HEK293 (cell line): ENCODE measurements at regions not wholly inside any gene's neighbourhood (a gene's known extent, or its start where the extent isn't known, plus 50 kb on each side); places are given as distances from the start of the nearest gene placed in this dataset.

Experiments
- CTCF ChIA-PET: fragments of 350-600 bp; formaldehyde crosslinking; extraction: SDS; loops from one replicate; lab custom pipeline; 2021; ENCODE audit warnings: antibody characterized with exemption; lab: Yijun Ruan, JAX
- POLR2A ChIA-PET: fragments of 300-600 bp; formaldehyde crosslinking; extraction: SDS; loops from one replicate; lab custom pipeline; 2020; ENCODE audit warnings: antibody characterized with exemption, inconsistent platforms; lab: Yijun Ruan, JAX
- H3K27ac ChIP-seq: fragments of 200-500 bp; sonication (Bioruptor generic); 2 replicates; pipeline ENCODE4 v1.5.1; 2014; ENCODE audit warnings: low read depth, low read length, control low read depth, inconsistent platforms; ENCODE audit errors: extremely low read depth
- H3K36me3 ChIP-seq, 2 experiments: fragments of 200-500 bp in 1 of 2; sonication (Bioruptor generic) in 1 of 2; 1 replicate in 1 of 2; 2 replicates in 1 of 2; pipeline ENCODE4 v1.5.1; 2014 to 2017; ENCODE audit warnings: inconsistent platforms in 2 of 2, low read length in 2 of 2; ENCODE audit not compliant: control insufficient read depth in 2 of 2, insufficient read depth in 1 of 2
- H3K4me1 ChIP-seq: fragments of 200-500 bp; sonication (Bioruptor generic); 2 replicates; pipeline ENCODE4 v1.5.1; 2014; ENCODE audit warnings: mild to moderate bottlenecking, low read length, inconsistent platforms; ENCODE audit not compliant: control insufficient read depth, insufficient read depth
- H3K4me3 ChIP-seq: 2 replicates; pipeline ENCODE4 v1.5.1; 2011; ENCODE audit warnings: low read depth, mild to moderate bottlenecking, control low read depth, low read length, moderate library complexity
- H3K9me3 ChIP-seq: fragments of 200-500 bp; sonication (Bioruptor generic); 2 replicates; pipeline ENCODE4 v1.5.1; 2014; ENCODE audit warnings: low read depth, low read length, inconsistent platforms; ENCODE audit not compliant: control insufficient read depth, insufficient read depth
- BCL11B ChIP-seq: fragments of 450-650 bp; formaldehyde crosslinking; IDR thresholded peaks from 2 replicates; pipeline ENCODE4 v1.5.1; 2016; ENCODE audit warnings: low read depth, missing biosample characterization, missing genetic modification characterization
- PRDM1 ChIP-seq: fragments of 450-650 bp; formaldehyde crosslinking; IDR thresholded peaks from 2 replicates; pipeline ENCODE4; 2016; ENCODE audit warnings: missing biosample characterization, missing genetic modification characterization
- TRIM28 ChIP-seq: IDR thresholded peaks from 2 replicates; pipeline ENCODE4 v1.6.1; 2011; ENCODE audit warnings: low read length, control low read depth, borderline replicate concordance
- ZNF10 ChIP-seq: fragments of 450-650 bp; formaldehyde crosslinking; IDR thresholded peaks from 2 replicates; pipeline ENCODE4 v1.5.1; 2017; ENCODE audit warnings: missing biosample characterization, missing genetic modification characterization
- ZNF112 ChIP-seq: fragments of 450-650 bp; formaldehyde crosslinking; IDR thresholded peaks from 2 replicates; pipeline ENCODE4 v1.5.0; 2017; ENCODE audit warnings: missing biosample characterization, missing genetic modification characterization
- ZNF175 ChIP-seq: fragments of 450-650 bp; formaldehyde crosslinking; IDR thresholded peaks from 2 replicates; pipeline ENCODE4 v1.5.1; 2016; ENCODE audit warnings: missing biosample characterization, missing genetic modification characterization
- ZNF202 ChIP-seq: fragments of 450-650 bp; formaldehyde crosslinking; IDR thresholded peaks from 2 replicates; pipeline ENCODE4 v1.5.1; 2016; ENCODE audit warnings: missing biosample characterization, missing genetic modification characterization, borderline replicate concordance
- ZNF223 ChIP-seq: fragments of 450-650 bp; formaldehyde crosslinking; IDR thresholded peaks from 2 replicates; pipeline ENCODE4 v1.5.1; 2016; ENCODE audit warnings: missing biosample characterization, missing genetic modification characterization
- ZNF350 ChIP-seq: fragments of 450-650 bp; formaldehyde crosslinking; IDR thresholded peaks from 2 replicates; pipeline ENCODE4 v1.5.0; 2017; ENCODE audit warnings: missing biosample characterization, mild to moderate bottlenecking, missing genetic modification characterization
- ZNF433 ChIP-seq: fragments of 450-650 bp; formaldehyde crosslinking; IDR thresholded peaks from 2 replicates; pipeline ENCODE4 v1.5.1; 2016; ENCODE audit warnings: missing biosample characterization, missing genetic modification characterization, low read depth
- ZNF473 ChIP-seq: fragments of 450-650 bp; formaldehyde crosslinking; IDR thresholded peaks from 2 replicates; pipeline ENCODE4 v1.5.1; 2017; ENCODE audit warnings: missing biosample characterization, missing genetic modification characterization
- ZNF585B ChIP-seq: fragments of 450-650 bp; formaldehyde crosslinking; IDR thresholded peaks from 2 replicates; pipeline ENCODE4 v1.5.1; 2016; ENCODE audit warnings: missing biosample characterization, missing genetic modification characterization
- ZNF610 ChIP-seq: fragments of 450-650 bp; formaldehyde crosslinking; IDR thresholded peaks from 2 replicates; pipeline ENCODE4 v1.5.1; 2016; ENCODE audit warnings: missing biosample characterization, missing genetic modification characterization, borderline replicate concordance
- ZSCAN16 ChIP-seq: fragments of 450-650 bp; formaldehyde crosslinking; IDR thresholded peaks from 2 replicates; pipeline ENCODE4 v1.5.1; 2016; ENCODE audit warnings: missing biosample characterization, missing genetic modification characterization
- TF ChIP-seq, protein P1 (sequence below): fragments of 450-650 bp; formaldehyde crosslinking; IDR thresholded peaks from 2 replicates; pipeline ENCODE4 v1.5.1; 2016; ENCODE audit warnings: missing biosample characterization, missing genetic modification characterization
- TF ChIP-seq, protein P2 (sequence below): fragments of 450-650 bp; formaldehyde crosslinking; IDR thresholded peaks from 2 replicates; pipeline ENCODE4 v1.5.1; 2016; ENCODE audit warnings: missing biosample characterization, missing genetic modification characterization
- TF ChIP-seq, protein P3 (sequence below): fragments of 450-650 bp; formaldehyde crosslinking; IDR thresholded peaks from 2 replicates; pipeline ENCODE4 v1.5.1; 2016; ENCODE audit warnings: missing biosample characterization, missing genetic modification characterization
- TF ChIP-seq, protein P4 (sequence below): fragments of 450-650 bp; formaldehyde crosslinking; IDR thresholded peaks from 2 replicates; pipeline ENCODE4 v1.5.1; 2016; ENCODE audit warnings: missing biosample characterization, missing genetic modification characterization
- TF ChIP-seq, protein P5 (sequence below): fragments of 450-650 bp; formaldehyde crosslinking; IDR thresholded peaks from 2 replicates; pipeline ENCODE4 v1.5.1; 2016; ENCODE audit warnings: missing biosample characterization, missing genetic modification characterization, borderline replicate concordance

DNA sequence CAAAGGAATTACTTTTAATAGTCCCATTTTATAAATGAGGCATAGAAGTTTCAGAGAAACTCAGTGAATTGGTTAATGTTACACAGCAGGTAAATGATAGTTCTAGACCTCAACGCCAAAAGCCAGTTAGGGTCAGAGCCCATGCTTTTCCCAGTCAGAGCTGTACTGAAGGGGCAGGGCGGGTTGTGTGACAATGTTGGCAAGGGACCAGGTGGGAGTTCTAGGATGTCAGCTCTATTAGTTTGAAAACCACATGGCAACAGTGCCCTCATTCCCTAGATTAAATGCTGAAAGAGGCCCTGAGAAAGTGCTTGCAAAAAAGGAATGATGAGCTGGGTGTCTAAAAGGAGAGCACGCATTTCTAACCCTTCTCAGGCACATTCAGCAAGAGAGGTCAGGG, 65.4 kb upstream of the EPHB1 start:
- no peaks in the 10 kb centered on the region for H3K9me3 ChIP-seq
- no peak overlapping the region for H3K4me3 ChIP-seq
- H3K36me3 ChIP-seq = no peaks in the 10 kb centered on the region
- CTCF ChIA-PET = no interaction called here
- no peaks in the 10 kb centered on the region for H3K4me1 ChIP-seq
- H3K27ac ChIP-seq = no peak overlapping the region
- TF ChIP-seq ZNF175 (tag by site-specific recombination) (no peak), ZNF223 (tag by site-specific recombination) (no peak), ZNF202 (tag by site-specific recombination) (no peak), ZNF10 (no peak)
- POLR2A ChIA-PET = no interaction called here

DNA sequence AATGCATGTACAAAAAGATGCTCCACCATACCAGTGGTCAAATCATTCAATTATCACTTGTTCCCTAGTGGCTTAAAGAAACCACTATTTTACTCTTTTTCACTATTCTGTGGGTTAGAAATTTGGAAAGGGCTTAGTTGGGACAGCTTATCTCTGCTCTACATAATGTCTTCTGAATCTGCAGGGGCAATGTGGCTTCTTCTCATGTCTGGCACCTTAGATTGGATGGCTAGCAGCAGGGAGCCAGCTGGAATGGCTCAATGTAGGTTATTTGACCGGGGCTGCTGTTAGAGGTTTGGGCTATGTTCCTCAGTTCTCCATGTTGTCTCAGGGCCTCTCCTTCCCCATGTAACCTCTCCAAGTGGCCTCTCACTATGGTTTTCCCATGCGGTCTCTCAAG, 57.5 kb upstream of the EPHB1 start:
- Histone ChIP-seq H3K36me3 (no peaks in the 10 kb centered on the region), H3K4me3 (no peak overlapping the region), H3K27ac (no peak overlapping the region), H3K4me1 (no peaks in the 10 kb centered on the region), H3K9me3 (no peaks in the 10 kb centered on the region)
- ChIA-PET CTCF (no interaction called here), POLR2A (no interaction called here)
- TF ChIP-seq ZNF585B (no peak), ZNF610 (tag by site-specific recombination) (no peak), BCL11B (tag by site-specific recombination) (no peak), ZNF112 (tag by site-specific recombination) (no peak), ZNF433 (tag by site-specific recombination) (no peak), ZNF473 (no peak), TRIM28 (no peak), PRDM1 (tag by site-specific recombination) (no peak), ZNF350 (tag by site-specific recombination) (no peak), ZSCAN16 (tag by site-specific recombination) (no peak)
- TF ChIP-seq, protein P1, sequence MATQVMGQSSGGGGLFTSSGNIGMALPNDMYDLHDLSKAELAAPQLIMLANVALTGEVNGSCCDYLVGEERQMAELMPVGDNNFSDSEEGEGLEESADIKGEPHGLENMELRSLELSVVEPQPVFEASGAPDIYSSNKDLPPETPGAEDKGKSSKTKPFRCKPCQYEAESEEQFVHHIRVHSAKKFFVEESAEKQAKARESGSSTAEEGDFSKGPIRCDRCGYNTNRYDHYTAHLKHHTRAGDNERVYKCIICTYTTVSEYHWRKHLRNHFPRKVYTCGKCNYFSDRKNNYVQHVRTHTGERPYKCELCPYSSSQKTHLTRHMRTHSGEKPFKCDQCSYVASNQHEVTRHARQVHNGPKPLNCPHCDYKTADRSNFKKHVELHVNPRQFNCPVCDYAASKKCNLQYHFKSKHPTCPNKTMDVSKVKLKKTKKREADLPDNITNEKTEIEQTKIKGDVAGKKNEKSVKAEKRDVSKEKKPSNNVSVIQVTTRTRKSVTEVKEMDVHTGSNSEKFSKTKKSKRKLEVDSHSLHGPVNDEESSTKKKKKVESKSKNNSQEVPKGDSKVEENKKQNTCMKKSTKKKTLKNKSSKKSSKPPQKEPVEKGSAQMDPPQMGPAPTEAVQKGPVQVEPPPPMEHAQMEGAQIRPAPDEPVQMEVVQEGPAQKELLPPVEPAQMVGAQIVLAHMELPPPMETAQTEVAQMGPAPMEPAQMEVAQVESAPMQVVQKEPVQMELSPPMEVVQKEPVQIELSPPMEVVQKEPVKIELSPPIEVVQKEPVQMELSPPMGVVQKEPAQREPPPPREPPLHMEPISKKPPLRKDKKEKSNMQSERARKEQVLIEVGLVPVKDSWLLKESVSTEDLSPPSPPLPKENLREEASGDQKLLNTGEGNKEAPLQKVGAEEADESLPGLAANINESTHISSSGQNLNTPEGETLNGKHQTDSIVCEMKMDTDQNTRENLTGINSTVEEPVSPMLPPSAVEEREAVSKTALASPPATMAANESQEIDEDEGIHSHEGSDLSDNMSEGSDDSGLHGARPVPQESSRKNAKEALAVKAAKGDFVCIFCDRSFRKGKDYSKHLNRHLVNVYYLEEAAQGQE (tag by site-specific recombination) = no peak
- TF ChIP-seq, protein P2, sequence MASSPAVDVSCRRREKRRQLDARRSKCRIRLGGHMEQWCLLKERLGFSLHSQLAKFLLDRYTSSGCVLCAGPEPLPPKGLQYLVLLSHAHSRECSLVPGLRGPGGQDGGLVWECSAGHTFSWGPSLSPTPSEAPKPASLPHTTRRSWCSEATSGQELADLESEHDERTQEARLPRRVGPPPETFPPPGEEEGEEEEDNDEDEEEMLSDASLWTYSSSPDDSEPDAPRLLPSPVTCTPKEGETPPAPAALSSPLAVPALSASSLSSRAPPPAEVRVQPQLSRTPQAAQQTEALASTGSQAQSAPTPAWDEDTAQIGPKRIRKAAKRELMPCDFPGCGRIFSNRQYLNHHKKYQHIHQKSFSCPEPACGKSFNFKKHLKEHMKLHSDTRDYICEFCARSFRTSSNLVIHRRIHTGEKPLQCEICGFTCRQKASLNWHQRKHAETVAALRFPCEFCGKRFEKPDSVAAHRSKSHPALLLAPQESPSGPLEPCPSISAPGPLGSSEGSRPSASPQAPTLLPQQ (tag by site-specific recombination) = no peak
- TF ChIP-seq, protein P3, sequence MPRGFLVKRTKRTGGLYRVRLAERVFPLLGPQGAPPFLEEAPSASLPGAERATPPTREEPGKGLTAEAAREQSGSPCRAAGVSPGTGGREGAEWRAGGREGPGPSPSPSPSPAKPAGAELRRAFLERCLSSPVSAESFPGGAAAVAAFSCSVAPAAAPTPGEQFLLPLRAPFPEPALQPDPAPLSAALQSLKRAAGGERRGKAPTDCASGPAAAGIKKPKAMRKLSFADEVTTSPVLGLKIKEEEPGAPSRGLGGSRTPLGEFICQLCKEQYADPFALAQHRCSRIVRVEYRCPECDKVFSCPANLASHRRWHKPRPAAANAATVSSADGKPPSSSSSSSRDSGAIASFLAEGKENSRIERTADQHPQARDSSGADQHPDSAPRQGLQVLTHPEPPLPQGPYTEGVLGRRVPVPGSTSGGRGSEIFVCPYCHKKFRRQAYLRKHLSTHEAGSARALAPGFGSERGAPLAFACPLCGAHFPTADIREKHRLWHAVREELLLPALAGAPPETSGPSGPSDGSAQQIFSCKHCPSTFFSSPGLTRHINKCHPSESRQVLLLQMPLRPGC (tag by site-specific recombination) = no peak
- TF ChIP-seq, protein P4, sequence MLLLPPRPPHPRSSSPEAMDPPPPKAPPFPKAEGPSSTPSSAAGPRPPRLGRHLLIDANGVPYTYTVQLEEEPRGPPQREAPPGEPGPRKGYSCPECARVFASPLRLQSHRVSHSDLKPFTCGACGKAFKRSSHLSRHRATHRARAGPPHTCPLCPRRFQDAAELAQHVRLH = no peak
- TF ChIP-seq, protein P5, sequence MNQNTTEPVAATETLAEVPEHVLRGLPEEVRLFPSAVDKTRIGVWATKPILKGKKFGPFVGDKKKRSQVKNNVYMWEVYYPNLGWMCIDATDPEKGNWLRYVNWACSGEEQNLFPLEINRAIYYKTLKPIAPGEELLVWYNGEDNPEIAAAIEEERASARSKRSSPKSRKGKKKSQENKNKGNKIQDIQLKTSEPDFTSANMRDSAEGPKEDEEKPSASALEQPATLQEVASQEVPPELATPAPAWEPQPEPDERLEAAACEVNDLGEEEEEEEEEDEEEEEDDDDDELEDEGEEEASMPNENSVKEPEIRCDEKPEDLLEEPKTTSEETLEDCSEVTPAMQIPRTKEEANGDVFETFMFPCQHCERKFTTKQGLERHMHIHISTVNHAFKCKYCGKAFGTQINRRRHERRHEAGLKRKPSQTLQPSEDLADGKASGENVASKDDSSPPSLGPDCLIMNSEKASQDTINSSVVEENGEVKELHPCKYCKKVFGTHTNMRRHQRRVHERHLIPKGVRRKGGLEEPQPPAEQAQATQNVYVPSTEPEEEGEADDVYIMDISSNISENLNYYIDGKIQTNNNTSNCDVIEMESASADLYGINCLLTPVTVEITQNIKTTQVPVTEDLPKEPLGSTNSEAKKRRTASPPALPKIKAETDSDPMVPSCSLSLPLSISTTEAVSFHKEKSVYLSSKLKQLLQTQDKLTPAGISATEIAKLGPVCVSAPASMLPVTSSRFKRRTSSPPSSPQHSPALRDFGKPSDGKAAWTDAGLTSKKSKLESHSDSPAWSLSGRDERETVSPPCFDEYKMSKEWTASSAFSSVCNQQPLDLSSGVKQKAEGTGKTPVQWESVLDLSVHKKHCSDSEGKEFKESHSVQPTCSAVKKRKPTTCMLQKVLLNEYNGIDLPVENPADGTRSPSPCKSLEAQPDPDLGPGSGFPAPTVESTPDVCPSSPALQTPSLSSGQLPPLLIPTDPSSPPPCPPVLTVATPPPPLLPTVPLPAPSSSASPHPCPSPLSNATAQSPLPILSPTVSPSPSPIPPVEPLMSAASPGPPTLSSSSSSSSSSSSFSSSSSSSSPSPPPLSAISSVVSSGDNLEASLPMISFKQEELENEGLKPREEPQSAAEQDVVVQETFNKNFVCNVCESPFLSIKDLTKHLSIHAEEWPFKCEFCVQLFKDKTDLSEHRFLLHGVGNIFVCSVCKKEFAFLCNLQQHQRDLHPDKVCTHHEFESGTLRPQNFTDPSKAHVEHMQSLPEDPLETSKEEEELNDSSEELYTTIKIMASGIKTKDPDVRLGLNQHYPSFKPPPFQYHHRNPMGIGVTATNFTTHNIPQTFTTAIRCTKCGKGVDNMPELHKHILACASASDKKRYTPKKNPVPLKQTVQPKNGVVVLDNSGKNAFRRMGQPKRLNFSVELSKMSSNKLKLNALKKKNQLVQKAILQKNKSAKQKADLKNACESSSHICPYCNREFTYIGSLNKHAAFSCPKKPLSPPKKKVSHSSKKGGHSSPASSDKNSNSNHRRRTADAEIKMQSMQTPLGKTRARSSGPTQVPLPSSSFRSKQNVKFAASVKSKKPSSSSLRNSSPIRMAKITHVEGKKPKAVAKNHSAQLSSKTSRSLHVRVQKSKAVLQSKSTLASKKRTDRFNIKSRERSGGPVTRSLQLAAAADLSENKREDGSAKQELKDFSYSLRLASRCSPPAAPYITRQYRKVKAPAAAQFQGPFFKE = no peak
